H9 (cell line): ENCODE measurements at regions not wholly inside any gene's neighbourhood (a gene's known extent, or its start where the extent isn't known, plus 50 kb on each side); places are given as distances from the start of the nearest gene placed in this dataset.

Source experiments
- DNase-seq: peaks from one replicate; pipeline ENCODE4 v3.0.0-alpha.2; 2017
- H2AFZ ChIP-seq: one replicate; pipeline ENCODE4 v1.6.1; 2013; ENCODE audit warnings: mild to moderate bottlenecking, low read length, control low read depth, moderate library complexity
- H2AK5ac ChIP-seq: 2 replicates; pipeline ENCODE4 v1.6.1; 2013; ENCODE audit warnings: low read length, control low read depth, mixed read lengths; ENCODE audit not compliant: insufficient read length
- H2BK120ac ChIP-seq: one replicate; pipeline ENCODE4 v1.6.1; 2013; ENCODE audit warnings: low read depth, mild to moderate bottlenecking, low read length, control low read depth, inconsistent platforms; ENCODE audit not compliant: poor library complexity, severe bottlenecking
- H2BK12ac ChIP-seq: 2 replicates; pipeline ENCODE4 v1.6.1; 2013; ENCODE audit warnings: low read length, control low read depth, mixed read lengths, low read depth; ENCODE audit not compliant: insufficient read length
- H2BK15ac ChIP-seq: 2 replicates; pipeline ENCODE4 v1.6.1; 2013; ENCODE audit warnings: low read depth, low read length, control low read depth
- H2BK20ac ChIP-seq: one replicate; pipeline ENCODE4 v1.6.1; 2013; ENCODE audit warnings: low read depth, mild to moderate bottlenecking, low read length, control low read depth, inconsistent platforms; ENCODE audit not compliant: poor library complexity, severe bottlenecking
- H2BK5ac ChIP-seq: 2 replicates; pipeline ENCODE4 v1.6.1; 2013; ENCODE audit warnings: low read length, control low read depth, mixed read lengths; ENCODE audit not compliant: insufficient read length
- H3K14ac ChIP-seq: 2 replicates; pipeline ENCODE4 v1.6.1; 2013; ENCODE audit warnings: low read length, control low read depth; ENCODE audit not compliant: insufficient read depth
- H3K18ac ChIP-seq: 2 replicates; pipeline ENCODE4 v1.6.1; 2013; ENCODE audit warnings: low read depth, mild to moderate bottlenecking, mixed read lengths, low read length, control low read depth; ENCODE audit not compliant: insufficient read length
- H3K23ac ChIP-seq: 2 replicates; pipeline ENCODE4 v1.6.1; 2013; ENCODE audit warnings: low read length, control low read depth, mixed read lengths, low read depth; ENCODE audit not compliant: insufficient read length
- H3K23me2 ChIP-seq: 2 replicates; pipeline ENCODE4 v1.6.1; 2013; ENCODE audit warnings: low read depth, mild to moderate bottlenecking, mixed read lengths, low read length, control low read depth; ENCODE audit not compliant: insufficient read length, poor library complexity, severe bottlenecking
- H3K27ac ChIP-seq: 2 replicates; pipeline ENCODE4 v1.5.1; 2013; ENCODE audit warnings: low read length, control low read depth, mixed read lengths, low read depth; ENCODE audit not compliant: insufficient read length
- H3K27me3 ChIP-seq: 2 replicates; pipeline ENCODE4 v1.6.1; 2013; ENCODE audit warnings: low read length, control low read depth, inconsistent platforms; ENCODE audit not compliant: insufficient read depth
- H3K4ac ChIP-seq: 2 replicates; pipeline ENCODE4 v1.6.1; 2013; ENCODE audit warnings: low read depth, mild to moderate bottlenecking, control low read depth, inconsistent platforms, low read length, moderate library complexity
- H3K4me1 ChIP-seq: 2 replicates; pipeline ENCODE4 v1.6.1; 2013; ENCODE audit warnings: low read length, control low read depth, inconsistent platforms; ENCODE audit not compliant: insufficient read depth
- H3K4me2 ChIP-seq: 2 replicates; pipeline ENCODE4 v1.6.1; 2013; ENCODE audit warnings: low read length, control low read depth, mixed read lengths; ENCODE audit not compliant: insufficient read length, insufficient read depth
- H3K56ac ChIP-seq: 2 replicates; pipeline ENCODE4 v1.6.1; 2013; ENCODE audit warnings: low read depth, mild to moderate bottlenecking, mixed read lengths, low read length, control low read depth; ENCODE audit not compliant: insufficient read length
- H3K79me1 ChIP-seq: 2 replicates; pipeline ENCODE4 v1.6.1; 2013; ENCODE audit warnings: low read depth, mild to moderate bottlenecking, moderate library complexity, low read length, control low read depth, inconsistent platforms; ENCODE audit not compliant: insufficient read depth, poor library complexity, severe bottlenecking
- H3K79me2 ChIP-seq: 2 replicates; pipeline ENCODE4 v1.6.1; 2013; ENCODE audit warnings: low read length, control low read depth, inconsistent platforms; ENCODE audit not compliant: insufficient read depth
- H3K9ac ChIP-seq: 2 replicates; pipeline ENCODE4 v1.6.1; 2013; ENCODE audit warnings: low read length, control low read depth, mixed read lengths; ENCODE audit not compliant: insufficient read length; ENCODE audit errors: extremely low read depth
- H3K9me3 ChIP-seq: one replicate; pipeline ENCODE4 v1.6.1; 2013; ENCODE audit warnings: low read depth, low read length, inconsistent platforms; ENCODE audit not compliant: control insufficient read depth
- H3T11ph ChIP-seq: one replicate; pipeline ENCODE4 v1.6.1; 2013; ENCODE audit warnings: mild to moderate bottlenecking, low read length, control low read depth, inconsistent platforms
- H4K20me1 ChIP-seq: one replicate; pipeline ENCODE4 v1.6.1; 2013; ENCODE audit not compliant: control insufficient read depth, insufficient read length, insufficient read depth
- H4K5ac ChIP-seq: 2 replicates; pipeline ENCODE4 v1.6.1; 2013; ENCODE audit warnings: low read depth, mild to moderate bottlenecking, mixed read lengths, low read length, control low read depth; ENCODE audit not compliant: insufficient read length
- H4K8ac ChIP-seq: replicated peaks from 2 replicates; pipeline ENCODE4 v1.6.1; 2013; ENCODE audit warnings: low read length, control low read depth, mixed read lengths, low read depth; ENCODE audit not compliant: insufficient read length
- H4K91ac ChIP-seq: 2 replicates; pipeline ENCODE4 v1.6.1; 2013; ENCODE audit warnings: low read depth, mild to moderate bottlenecking, moderate library complexity, mixed read lengths, low read length, control low read depth; ENCODE audit not compliant: insufficient read length
- H3K27ac Mint-ChIP-seq, 3 experiments: 2 replicates in 2 of 3; 3 replicates in 1 of 3; pipeline ENCODE4 v1.8.0; 2020 to 2021; ENCODE audit warnings: mixed read lengths in 3 of 3, mild to moderate bottlenecking in 1 of 3, moderate library complexity in 1 of 3
- H3K27me3 Mint-ChIP-seq: 2 replicates; pipeline ENCODE4 v1.8.0; 2021; ENCODE audit warnings: low read depth, mild to moderate bottlenecking, moderate library complexity, mixed read lengths
- H3K36me3 Mint-ChIP-seq, 3 experiments: 2 replicates in 2 of 3; 3 replicates in 1 of 3; pipeline ENCODE4 v1.8.0; 2020 to 2021; ENCODE audit warnings: low read depth in 3 of 3, mixed read lengths in 3 of 3; ENCODE audit not compliant: insufficient read depth in 1 of 3
- H3K4me1 Mint-ChIP-seq, 2 experiments: 2 replicates each; pipeline ENCODE4 v1.8.0; 2020; ENCODE audit warnings: mixed read lengths in 2 of 2
- H3K4me3 Mint-ChIP-seq, 2 experiments: 2 replicates in 1 of 2; 3 replicates in 1 of 2; pipeline ENCODE4 v1.8.0; 2020 to 2021; ENCODE audit warnings: mild to moderate bottlenecking in 2 of 2, mixed read lengths in 2 of 2, moderate library complexity in 1 of 2
- H3K9me3 Mint-ChIP-seq, 2 experiments: 2 replicates in 1 of 2; 3 replicates in 1 of 2; pipeline ENCODE4 v1.8.0; 2020; ENCODE audit warnings: mild to moderate bottlenecking in 2 of 2, mixed read lengths in 2 of 2, moderate library complexity in 1 of 2
- WGBS: extraction: QIAGEN DNeasy Blood & Tissue Kit; methylation state at CpG from one replicate; pipeline ENCODE4 v1.1.7; 2013; ENCODE audit warnings: missing lambda C conversion rate, low lambda C conversion rate, mixed read lengths; ENCODE audit not compliant: insufficient read length; ENCODE audit errors: extremely low coverage; 5-methylcytosine and 5-hydroxymethylcytosine counted together
- TF ChIP-seq, protein P1 (sequence below): fragments of 200-600 bp; sonication (generic); conservative IDR thresholded peaks from 3 replicates; pipeline ENCODE4 v1.8.0; 2021; ENCODE audit warnings: antibody characterized with exemption, mild to moderate bottlenecking

DNA sequence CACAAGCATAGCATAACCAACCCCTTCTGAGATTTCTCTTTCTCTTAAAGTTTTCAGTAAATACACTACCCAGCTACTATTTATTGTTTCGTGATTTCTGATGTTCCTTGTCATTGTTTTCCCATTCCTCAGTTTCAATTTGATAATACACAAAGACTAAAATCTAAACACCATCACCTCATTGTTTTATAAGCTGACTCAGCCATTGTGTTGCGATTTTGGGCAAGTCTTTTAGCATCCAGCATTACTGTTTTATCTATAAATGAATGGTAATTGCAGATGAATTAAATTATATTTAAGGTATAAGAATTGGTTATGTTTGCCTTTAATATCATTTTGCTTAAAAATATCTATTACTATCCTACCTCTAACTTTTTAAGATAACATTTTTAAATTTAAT lies 1308.5 kb downstream of the PLA2G4A start:
- WGBS: no CpG with 5 or more reads among the region's 2 CpGs
- Histone ChIP-seq H3K14ac (no peak overlapping the region), H4K91ac (no peak overlapping the region), H3K4ac (no peak overlapping the region), H2BK5ac (no peak overlapping the region), H3K9me3 (no peaks in the 10 kb centered on the region), H3K18ac (no peak overlapping the region), H3K56ac (no peak overlapping the region), H3K27me3 (no peaks in the 10 kb centered on the region), H2BK120ac (no peak overlapping the region), H4K8ac (no peak overlapping the region), H3K4me1 (no peaks in the 10 kb centered on the region), H2BK15ac (no peak overlapping the region), H3K23ac (no peak overlapping the region), H2BK12ac (no peak overlapping the region), H3T11ph (no peak overlapping the region), H3K27ac (no peak overlapping the region), H2BK20ac (no peak overlapping the region), H3K4me2 (no peak overlapping the region), H2AK5ac (no peak overlapping the region), H3K79me1 (no peaks in the 10 kb centered on the region), H4K20me1 (no peaks in the 10 kb centered on the region), H4K5ac (no peak overlapping the region), H3K23me2 (no peaks in the 10 kb centered on the region), H3K9ac (no peak overlapping the region), H2AFZ (no peak overlapping the region), H3K79me2 (no peaks in the 10 kb centered on the region)
- Mint-ChIP-seq H3K27ac (no peak overlapping the region), H3K4me1 (no peaks in the 10 kb centered on the region), H3K4me3 (no peak overlapping the region), H3K36me3 (peaks cover 0 to 1% (median 0%) of the 10 kb centered on the region in 3 experiments; a peak in 1 of 7 replicates), H3K27me3 (no peaks in the 10 kb centered on the region), H3K9me3 (peaks cover 0 to 6% of the 10 kb centered on the region in 2 experiments; a peak in 2 of 5 replicates)
- TF ChIP-seq, protein P1, sequence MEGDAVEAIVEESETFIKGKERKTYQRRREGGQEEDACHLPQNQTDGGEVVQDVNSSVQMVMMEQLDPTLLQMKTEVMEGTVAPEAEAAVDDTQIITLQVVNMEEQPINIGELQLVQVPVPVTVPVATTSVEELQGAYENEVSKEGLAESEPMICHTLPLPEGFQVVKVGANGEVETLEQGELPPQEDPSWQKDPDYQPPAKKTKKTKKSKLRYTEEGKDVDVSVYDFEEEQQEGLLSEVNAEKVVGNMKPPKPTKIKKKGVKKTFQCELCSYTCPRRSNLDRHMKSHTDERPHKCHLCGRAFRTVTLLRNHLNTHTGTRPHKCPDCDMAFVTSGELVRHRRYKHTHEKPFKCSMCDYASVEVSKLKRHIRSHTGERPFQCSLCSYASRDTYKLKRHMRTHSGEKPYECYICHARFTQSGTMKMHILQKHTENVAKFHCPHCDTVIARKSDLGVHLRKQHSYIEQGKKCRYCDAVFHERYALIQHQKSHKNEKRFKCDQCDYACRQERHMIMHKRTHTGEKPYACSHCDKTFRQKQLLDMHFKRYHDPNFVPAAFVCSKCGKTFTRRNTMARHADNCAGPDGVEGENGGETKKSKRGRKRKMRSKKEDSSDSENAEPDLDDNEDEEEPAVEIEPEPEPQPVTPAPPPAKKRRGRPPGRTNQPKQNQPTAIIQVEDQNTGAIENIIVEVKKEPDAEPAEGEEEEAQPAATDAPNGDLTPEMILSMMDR: no peak
- no peak for DNase-seq
